GM18873 (cell line): ENCODE measurements at regions not wholly inside any gene's neighbourhood (a gene's known extent, or its start where the extent isn't known, plus 50 kb on each side); places are given as distances from the start of the nearest gene placed in this dataset.

ENCODE experiments used
- ATAC-seq: cut with Tn5 transposase; IDR thresholded peaks from one replicate; pipeline ENCODE4 v1.9.1; 2021; ENCODE audit warnings: mild to moderate bottlenecking, moderate library complexity, moderate number of reproducible peaks; ENCODE audit not compliant: unreplicated experiment, low FRiP score

GRCh38 chr2:15731889-15732271 lies 140.2 kb downstream of the DDX1 start:
- peak; percentile 2 for ATAC-seq

- peak; percentile 96 for ATAC-seq
These were observed 140.8 kb downstream of the DDX1 start for GRCh38 chr2:15732341-15733077.

GRCh38 chr2:15733867-15734673 lies 142.4 kb downstream of the DDX1 start:
- ATAC-seq, result no peak

- ATAC-seq, result no peak
These were observed 143.2 kb downstream of the DDX1 start for GRCh38 chr2:15734674-15735483.

GRCh38 chr2:15735484-15736326 lies 144.0 kb downstream of the DDX1 start:
- no peak for ATAC-seq

- no peak for ATAC-seq
These were observed 144.9 kb downstream of the DDX1 start for GRCh38 chr2:15736396-15737180.

GRCh38 chr2:15737314-15738224 lies 145.9 kb downstream of the DDX1 start:
- ATAC-seq, result no peak

GRCh38 chr2:15738225-15738546 lies 146.5 kb downstream of the DDX1 start:
- no peak for ATAC-seq

- ATAC-seq, result no peak
These were observed 147.3 kb downstream of the DDX1 start for GRCh38 chr2:15738943-15739342.

- no peak for ATAC-seq
These were observed 153.2 kb downstream of the DDX1 start for GRCh38 chr2:15744820-15745219.

GRCh38 chr2:15745350-15745749 lies 153.7 kb downstream of the DDX1 start:
- ATAC-seq, result no peak

GRCh38 chr2:15745907-15746702 lies 154.4 kb downstream of the DDX1 start:
- ATAC-seq, result no peak

- ATAC-seq, result no peak
These were observed 155.3 kb downstream of the DDX1 start for GRCh38 chr2:15746703-15747550.

GRCh38 chr2:15747603-15748471 lies 156.2 kb downstream of the DDX1 start:
- ATAC-seq, result no peak

GRCh38 chr2:15748736-15749323 lies 157.2 kb downstream of the DDX1 start:
- ATAC-seq, result no peak
